Fibroblast of villous mesenchyme (primary cell): ENCODE measurements at regions not wholly inside any gene's neighbourhood (a gene's known extent, or its start where the extent isn't known, plus 50 kb on each side); places are given as distances from the start of the nearest gene placed in this dataset.
"Not testable (repeated sequence)": the region's sequence is repeated elsewhere in the genome, so short reads cannot be mapped to it uniquely, and the experiment has no call there.

ENCODE experiments used
- DNase-seq: peaks from one replicate; pipeline ENCODE4 v3.0.0-alpha.2; 2010; ENCODE audit warnings: low read depth
- H3K4me3 ChIP-seq: 2 replicates; pipeline ENCODE4 v1.5.1; 2011; ENCODE audit warnings: low read depth, mild to moderate bottlenecking, low read length
- CTCF ChIP-seq: IDR thresholded peaks from 2 replicates; pipeline ENCODE4 v1.5.1; 2012; ENCODE audit warnings: low read depth, mild to moderate bottlenecking, low read length; ENCODE audit not compliant: insufficient read depth

- H3K4me3 ChIP-seq: no peak overlapping the region
- TF ChIP-seq CTCF: no peak
- peak; percentile 16 for DNase-seq
Measured at GRCh38 chr17:77332034-77332971, 191.5 kb downstream of the SEC14L1 start.

GRCh38 chr17:77332981-77333685 is 192.4 kb downstream of the SEC14L1 start:
- peak; percentile 83 for DNase-seq
- no peak for TF ChIP-seq CTCF
- no peak overlapping the region for H3K4me3 ChIP-seq

GRCh38 chr17:77337150-77337549 is 196.4 kb downstream of the SEC14L1 start:
- no peak for DNase-seq
- H3K4me3 ChIP-seq: no peak overlapping the region
- no peak for TF ChIP-seq CTCF

- DNase-seq: no peak
- no peak overlapping the region for H3K4me3 ChIP-seq
- no peak for TF ChIP-seq CTCF
Measured at GRCh38 chr17:77341069-77341541, 200.3 kb downstream of the SEC14L1 start.

GRCh38 chr17:77342656-77342990 is 201.9 kb downstream of the SEC14L1 start:
- DNase-seq, H3K4me3 ChIP-seq: not testable (repeated sequence)

GRCh38 chr17:77343031-77343800 is 202.4 kb downstream of the SEC14L1 start:
- H3K4me3 ChIP-seq: no peak overlapping the region
- no peak for DNase-seq
- TF ChIP-seq CTCF: no peak

- no peak overlapping the region for H3K4me3 ChIP-seq
- no peak for TF ChIP-seq CTCF
- no peak for DNase-seq
Measured at GRCh38 chr17:77344038-77344437, 203.3 kb downstream of the SEC14L1 start.
